ENCODE measurements at regions not wholly inside any gene's neighbourhood (a gene's known extent, or its start where the extent isn't known, plus 50 kb on each side); places are given as distances from the start of the nearest gene placed in this dataset.
"Not testable (repeated sequence)": the region's sequence is repeated elsewhere in the genome, so short reads cannot be mapped to it uniquely, and the experiment has no call there.

- intact Hi-C loops (cut with DNase I; ENCODE audit: low total_unique reads), result no loop called here
- Histone ChIP-seq H3K27ac (no peak overlapping the region), H3K4me1 (no peaks in the 10 kb centered on the region), H3K9me3 (no peaks in the 10 kb centered on the region), H3K4me3 (no peak overlapping the region), H3K27me3 (no peaks in the 10 kb centered on the region), H3K36me3 (ENCODE audit: low read depth, missing control alignments) (no peaks in the 10 kb centered on the region)
- no peak for DNase-seq
- 57 to 64% methylated on average over 2 of the region's 2 CpGs for WGBS, 2 donors
- TF ChIP-seq POLR2A (IDR thresholded peaks at IDR 0.05) (no peak), CTCF (IDR thresholded peaks at IDR 0.05) (no peak)
These were observed 70.5 kb upstream of the SLC4A7 start for GRCh38 chr3:27554706-27555105.

- no peak for DNase-seq
- Histone ChIP-seq H3K27ac (no peak overlapping the region), H3K27me3 (no peaks in the 10 kb centered on the region), H3K4me3 (no peak overlapping the region), H3K9me3 (no peaks in the 10 kb centered on the region), H3K36me3 (ENCODE audit: low read depth, missing control alignments) (no peaks in the 10 kb centered on the region), H3K4me1 (no peaks in the 10 kb centered on the region)
- intact Hi-C loops (cut with DNase I; ENCODE audit: low total_unique reads), result no loop called here
- 75 to 83% methylated on average over 2 of the region's 2 CpGs for WGBS, 2 donors
- TF ChIP-seq CTCF (IDR thresholded peaks at IDR 0.05) (no peak), POLR2A (IDR thresholded peaks at IDR 0.05) (no peak)
These were observed 69.8 kb upstream of the SLC4A7 start for GRCh38 chr3:27553886-27554540.

- H3K36me3 ChIP-seq (ENCODE audit: low read depth, missing control alignments); H3K9me3 ChIP-seq; H3K27me3 ChIP-seq; H3K4me1 ChIP-seq; intact Hi-C loops (cut with DNase I; ENCODE audit: low total_unique reads); DNase-seq; H3K27ac ChIP-seq; H3K4me3 ChIP-seq: not testable (repeated sequence)
- 92 to 93% methylated on average over 5 of the region's 5 CpGs for WGBS, 2 donors
These were observed 68.5 kb upstream of the SLC4A7 start for GRCh38 chr3:27552708-27553107.

GRCh38 chr3:27551413-27551812 lies 67.2 kb upstream of the SLC4A7 start:
- H3K36me3 ChIP-seq (ENCODE audit: low read depth, missing control alignments); H3K27ac ChIP-seq; H3K4me1 ChIP-seq; H3K9me3 ChIP-seq; DNase-seq; H3K27me3 ChIP-seq; H3K4me3 ChIP-seq; intact Hi-C loops (cut with DNase I; ENCODE audit: low total_unique reads): not testable (repeated sequence)
- WGBS, 2 donors, result 94 to 100% methylated on average over 2 to 4 of the region's 4 CpGs

GRCh38 chr3:27545061-27545460 lies 60.9 kb upstream of the SLC4A7 start:
- no peak for TF ChIP-seq CTCF (IDR thresholded peaks at IDR 0.05)
- no peak for TF ChIP-seq POLR2A (IDR thresholded peaks at IDR 0.05)
- no peak overlapping the region for H3K27ac ChIP-seq
- no peaks in the 10 kb centered on the region for H3K36me3 ChIP-seq (ENCODE audit: low read depth, missing control alignments)
- intact Hi-C loops (cut with DNase I; ENCODE audit: low total_unique reads), result no loop called here
- H3K4me3 ChIP-seq, result no peak overlapping the region
- no peak for DNase-seq
- no peaks in the 10 kb centered on the region for H3K9me3 ChIP-seq
- no peaks in the 10 kb centered on the region for H3K27me3 ChIP-seq
- 86 to 92% methylated on average over 1 of the region's 1 CpG for WGBS, 2 donors
- peaks cover 8% of the 10 kb centered on the region for H3K4me1 ChIP-seq

GRCh38 chr3:27544372-27544865 lies 60.2 kb upstream of the SLC4A7 start:
- intact Hi-C loops (cut with DNase I; ENCODE audit: low total_unique reads), result no loop called here
- H3K9me3 ChIP-seq, result no peaks in the 10 kb centered on the region
- TF ChIP-seq CTCF (IDR thresholded peaks at IDR 0.05) (no peak), POLR2A (IDR thresholded peaks at IDR 0.05) (no peak)
- peaks cover 8% of the 10 kb centered on the region for H3K4me1 ChIP-seq
- H3K27me3 ChIP-seq, result no peaks in the 10 kb centered on the region
- H3K27ac ChIP-seq, result no peak overlapping the region
- 81 to 99% methylated on average over 3 of the region's 3 CpGs for WGBS, 2 donors
- H3K36me3 ChIP-seq (ENCODE audit: low read depth, missing control alignments), result no peaks in the 10 kb centered on the region
- DNase-seq, result no peak
- H3K4me3 ChIP-seq, result no peak overlapping the region

Measured in testis (tissue), 2 donors.